ACHN (cell line): ENCODE measurements at regions not wholly inside any gene's neighbourhood (a gene's known extent, or its start where the extent isn't known, plus 50 kb on each side); places are given as distances from the start of the nearest gene placed in this dataset.
"Not testable (repeated sequence)": the region's sequence is repeated elsewhere in the genome, so short reads cannot be mapped to it uniquely, and the experiment has no call there.

ENCODE experiments used
- DNase-seq: peaks from one replicate; pipeline ENCODE4 v3.0.0-alpha.2; 2015
- in situ Hi-C: cut with HindIII; loops from 2 replicates; pipeline ENCODE4 v1.10.0; 2017; ENCODE audit warnings: low sequenced_read_pairs, low pct_ligation_motif_present, low pct_unique_long_range_greater_than_20kb

- in situ Hi-C loops = no loop called here
- DNase-seq = no peak
Measured at GRCh38 chr13:55000844-55001243, 1972.2 kb downstream of the OLFM4 start.

- DNase-seq = no peak
- in situ Hi-C loops = no loop called here
Measured at GRCh38 chr13:55001881-55002280, 1973.3 kb downstream of the OLFM4 start.

GRCh38 chr13:55007681-55008080, 1979.1 kb downstream of the OLFM4 start:
- DNase-seq = no peak
- in situ Hi-C loops = no loop called here

- in situ Hi-C loops = no loop called here
Measured at GRCh38 chr13:55013051-55013450, 1984.4 kb downstream of the OLFM4 start.

GRCh38 chr13:55029280-55029679, 2000.7 kb downstream of the OLFM4 start:
- no peak for DNase-seq
- in situ Hi-C loops = no loop called here

More at GRCh38 chr13:55013051-55013450, 1984.4 kb downstream of the OLFM4 start:
- DNase-seq = no peak

- in situ Hi-C loops = no loop called here
- no peak for DNase-seq
Measured at GRCh38 chr13:55038230-55038629, 2009.6 kb downstream of the OLFM4 start.

GRCh38 chr13:55053891-55054550, 2025.4 kb downstream of the OLFM4 start:
- DNase-seq, in situ Hi-C loops: not testable (repeated sequence)

- in situ Hi-C loops, DNase-seq: not testable (repeated sequence)
Measured at GRCh38 chr13:55055666-55056065, 2027.1 kb downstream of the OLFM4 start.

GRCh38 chr13:55062662-55063061, 2034.0 kb downstream of the OLFM4 start:
- DNase-seq = no peak
- in situ Hi-C loops = no loop called here

- DNase-seq = no peak
- in situ Hi-C loops = no loop called here
Measured at GRCh38 chr13:55067946-55068345, 2039.3 kb downstream of the OLFM4 start.

GRCh38 chr13:55069746-55070145, 2041.1 kb downstream of the OLFM4 start:
- in situ Hi-C loops = no loop called here
- no peak for DNase-seq

- no peak for DNase-seq
- in situ Hi-C loops = no loop called here
Measured at GRCh38 chr13:55073000-55073399, 2044.4 kb downstream of the OLFM4 start.

GRCh38 chr13:55084630-55085029, 2056.0 kb downstream of the OLFM4 start:
- no peak for DNase-seq
- in situ Hi-C loops = no loop called here

GRCh38 chr13:55087085-55087484, 2053.6 kb upstream of the PRR20A start:
- in situ Hi-C loops = no loop called here
- DNase-seq = no peak

- no peak for DNase-seq
- in situ Hi-C loops = no loop called here
Measured at GRCh38 chr13:55090612-55091011, 2050.1 kb upstream of the PRR20A start.

GRCh38 chr13:55091172-55091571, 2049.5 kb upstream of the PRR20A start:
- in situ Hi-C loops = no loop called here
- no peak for DNase-seq

- in situ Hi-C loops = no loop called here
- DNase-seq = no peak
Measured at GRCh38 chr13:55106509-55106908, 2034.2 kb upstream of the PRR20A start.

GRCh38 chr13:55120631-55121030, 2020.1 kb upstream of the PRR20A start:
- DNase-seq = no peak
- in situ Hi-C loops = no loop called here

- in situ Hi-C loops = no loop called here
- no peak for DNase-seq
Measured at GRCh38 chr13:55155046-55155445, 1985.7 kb upstream of the PRR20A start.

- in situ Hi-C loops = no loop called here
- DNase-seq = no peak
Measured at GRCh38 chr13:55159765-55160164, 1981.0 kb upstream of the PRR20A start.

- no peak for DNase-seq
- in situ Hi-C loops = no loop called here
Measured at GRCh38 chr13:55160867-55161266, 1979.9 kb upstream of the PRR20A start.
